GM21723 (cell line): ENCODE measurements at regions not wholly inside any gene's neighbourhood (a gene's known extent, or its start where the extent isn't known, plus 50 kb on each side); places are given as distances from the start of the nearest gene placed in this dataset.
A peak's percentile ranks its signal among the peaks of the same experiment; 100 is the strongest.
"Not testable (repeated sequence)": the region's sequence is repeated elsewhere in the genome, so short reads cannot be mapped to it uniquely, and the experiment has no call there.

Experiments
- ATAC-seq: cut with Tn5 transposase; IDR thresholded peaks from one replicate; pipeline ENCODE4 v1.9.1; 2021; ENCODE audit warnings: mild to moderate bottlenecking, moderate library complexity; ENCODE audit not compliant: unreplicated experiment

DNA sequence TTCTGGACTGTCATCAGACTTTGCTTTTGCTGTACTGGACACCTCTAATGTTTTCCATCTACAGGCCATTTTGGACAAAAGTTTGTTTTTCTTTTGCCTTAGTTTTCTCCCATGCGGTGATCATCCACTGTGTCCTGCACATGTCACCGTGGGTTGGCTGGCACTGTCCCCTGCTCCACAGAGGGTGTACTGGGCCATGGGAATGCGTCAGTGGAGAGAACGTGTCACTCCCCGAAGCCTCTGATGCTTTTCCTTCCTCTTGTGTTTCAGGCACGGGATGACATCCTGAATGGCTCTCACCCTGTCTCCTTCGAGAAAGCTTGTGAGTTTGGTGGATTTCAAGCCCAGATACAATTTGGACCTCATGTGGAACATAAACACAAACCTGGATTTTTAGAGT, 385.0 kb upstream of the TPM1 start:
- not testable (repeated sequence) for ATAC-seq

- ATAC-seq = peak; percentile 52
Measured at GRCh38 chr15:62658498-62658897, 384.0 kb upstream of the TPM1 start.

DNA sequence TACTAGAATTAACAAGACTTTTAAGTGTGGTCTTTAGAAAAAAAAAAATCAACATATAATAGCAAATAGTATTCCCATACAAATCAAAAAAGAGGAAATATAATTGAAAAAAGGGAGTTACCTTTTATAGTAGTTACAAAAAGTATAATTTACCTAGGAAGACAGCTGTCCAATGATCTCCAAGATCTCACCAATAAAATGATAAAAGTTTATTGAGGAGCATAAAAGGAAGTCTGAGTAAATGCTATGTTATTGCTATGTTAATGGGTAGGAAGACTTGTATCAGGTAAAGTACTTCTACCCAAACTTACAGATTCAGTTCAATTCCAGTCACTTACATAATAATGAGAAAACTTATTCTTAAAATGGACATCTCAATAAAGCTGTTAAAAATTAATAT, 379.0 kb upstream of the TPM1 start:
- no peak for ATAC-seq

GRCh38 chr15:62665449-62665848, 377.1 kb upstream of the TPM1 start:
- no peak for ATAC-seq

DNA sequence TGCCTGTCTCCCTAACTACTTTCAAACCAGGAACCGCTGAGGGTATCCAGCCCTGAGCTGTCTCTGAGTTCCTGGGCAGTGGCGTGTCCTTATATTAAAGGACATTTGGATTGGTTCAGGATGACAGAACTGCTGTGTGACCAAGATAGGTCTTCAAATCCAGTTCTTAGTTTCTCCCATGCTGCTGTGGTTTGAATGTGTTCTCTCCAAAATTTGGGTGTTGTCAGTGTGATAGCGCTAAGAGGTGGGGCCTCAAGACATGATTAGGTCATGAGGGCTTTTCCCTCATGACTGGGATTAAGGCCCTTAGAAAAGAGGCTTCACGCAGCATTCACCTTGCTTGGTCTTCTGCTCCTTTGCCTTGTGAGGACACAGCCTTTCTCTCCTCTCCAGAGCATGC, 376.5 kb upstream of the TPM1 start:
- ATAC-seq = no peak

- no peak for ATAC-seq
Measured at GRCh38 chr15:62672268-62672667, 370.3 kb upstream of the TPM1 start.

GRCh38 chr15:62676891-62677290, 365.7 kb upstream of the TPM1 start:
- ATAC-seq = no peak

DNA sequence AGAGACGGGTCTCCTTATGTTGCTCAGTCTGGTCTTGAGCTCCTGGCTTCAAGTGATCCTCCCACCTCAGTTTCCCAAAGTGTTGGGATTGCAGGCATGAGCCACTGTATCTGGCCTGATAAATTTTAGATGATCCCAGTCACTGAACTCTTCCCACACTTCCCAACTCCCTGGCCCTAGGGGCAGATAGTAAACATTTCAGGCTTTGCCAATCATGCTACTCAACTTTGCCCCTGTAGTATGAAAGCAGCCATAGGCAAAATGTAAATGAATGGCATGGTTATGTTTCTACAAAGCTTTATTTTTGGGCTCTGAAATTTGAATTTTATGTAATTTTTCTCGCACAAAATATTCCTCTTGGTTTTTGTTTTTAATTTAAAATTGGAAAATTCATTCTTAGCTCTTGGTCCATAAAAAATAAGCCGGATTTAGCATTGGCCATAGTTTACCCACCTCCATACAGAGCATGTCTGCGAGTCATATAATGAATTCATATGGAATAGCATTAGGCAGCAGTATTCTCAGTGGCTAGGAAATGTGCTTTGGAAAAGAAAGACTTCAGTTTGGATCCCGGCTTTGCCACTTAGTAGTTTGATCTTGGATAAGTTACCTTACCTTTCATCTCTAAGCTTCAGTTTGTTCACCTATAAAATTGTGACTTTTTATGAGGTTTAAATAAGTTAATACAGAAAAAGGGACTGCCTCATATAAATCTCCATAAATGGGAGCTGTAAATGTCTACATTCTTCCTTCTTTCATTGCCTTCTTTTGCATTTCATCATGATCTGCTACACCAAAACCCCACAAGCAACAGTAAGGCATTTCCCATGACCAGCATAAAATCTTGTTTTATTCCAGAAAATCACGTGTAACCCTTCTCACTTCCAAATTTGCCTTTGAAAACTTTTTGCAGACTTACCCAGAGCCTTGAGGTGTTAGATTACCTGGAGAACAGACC, 360.3 kb upstream of the TPM1 start:
- ATAC-seq = no peak

DNA sequence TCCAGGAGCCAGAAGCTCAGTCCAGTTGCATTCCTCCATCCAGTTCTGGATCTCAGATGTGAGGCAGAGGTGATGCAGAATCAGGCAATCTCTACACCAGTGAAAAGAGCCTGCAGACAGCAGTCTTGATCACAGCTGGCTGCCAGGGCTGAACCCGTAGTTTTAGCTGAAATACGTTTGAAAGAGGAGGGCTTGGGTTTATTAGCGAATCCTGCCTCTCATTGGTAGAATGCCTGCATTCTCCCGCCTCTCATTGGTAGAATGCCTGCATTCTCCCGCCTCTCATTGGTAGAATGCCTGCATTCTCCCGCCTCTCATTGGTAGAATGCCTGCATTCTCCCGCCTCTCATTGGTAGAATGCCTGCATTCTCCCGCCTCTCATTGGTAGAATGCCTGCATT, 359.4 kb upstream of the TPM1 start:
- ATAC-seq = not testable (repeated sequence)

- ATAC-seq = no peak
Measured at GRCh38 chr15:62684123-62684808, 358.3 kb upstream of the TPM1 start.

- ATAC-seq = no peak
Measured at GRCh38 chr15:62691008-62691407, 351.5 kb upstream of the TPM1 start.

DNA sequence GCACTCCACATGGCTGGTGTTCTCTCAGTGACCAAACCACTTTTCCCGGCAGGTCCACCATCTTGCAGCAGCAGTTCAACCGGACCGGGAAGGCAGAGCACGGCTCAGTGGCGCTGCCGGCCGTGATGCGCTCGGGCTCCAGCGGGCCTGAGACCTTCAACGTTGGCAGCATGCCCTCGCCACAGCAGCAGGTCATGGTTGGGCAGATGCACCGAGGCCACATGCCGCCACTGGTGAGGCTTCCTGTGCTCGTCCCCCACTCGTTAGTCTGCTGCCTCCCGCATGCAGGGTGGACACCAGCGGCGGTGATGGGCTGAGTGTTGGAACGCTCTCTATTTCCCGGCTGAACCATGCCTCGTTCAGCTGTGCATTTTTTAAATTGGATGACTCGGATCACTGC, 344.9 kb upstream of the TPM1 start:
- no peak for ATAC-seq

DNA sequence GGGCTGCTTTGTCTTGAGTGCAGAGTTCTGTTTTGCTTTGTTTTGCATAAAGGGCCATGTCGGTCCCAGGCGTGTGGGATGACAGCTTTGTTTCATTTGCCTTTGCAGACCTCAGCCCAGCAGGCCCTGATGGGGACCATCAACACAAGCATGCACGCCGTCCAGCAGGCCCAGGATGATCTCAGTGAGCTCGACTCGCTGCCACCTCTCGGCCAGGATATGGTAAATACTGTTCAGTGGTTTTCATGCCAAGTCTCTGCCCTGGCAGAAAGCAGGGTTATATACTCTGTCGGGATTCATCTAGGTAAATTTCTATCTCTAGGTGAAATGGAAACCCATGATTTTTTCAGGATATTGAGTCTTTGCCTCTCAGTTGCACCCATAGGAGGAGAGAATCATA, 343.9 kb upstream of the TPM1 start:
- ATAC-seq = no peak

- no peak for ATAC-seq
Measured at GRCh38 chr15:62706317-62706716, 336.2 kb upstream of the TPM1 start.

DNA sequence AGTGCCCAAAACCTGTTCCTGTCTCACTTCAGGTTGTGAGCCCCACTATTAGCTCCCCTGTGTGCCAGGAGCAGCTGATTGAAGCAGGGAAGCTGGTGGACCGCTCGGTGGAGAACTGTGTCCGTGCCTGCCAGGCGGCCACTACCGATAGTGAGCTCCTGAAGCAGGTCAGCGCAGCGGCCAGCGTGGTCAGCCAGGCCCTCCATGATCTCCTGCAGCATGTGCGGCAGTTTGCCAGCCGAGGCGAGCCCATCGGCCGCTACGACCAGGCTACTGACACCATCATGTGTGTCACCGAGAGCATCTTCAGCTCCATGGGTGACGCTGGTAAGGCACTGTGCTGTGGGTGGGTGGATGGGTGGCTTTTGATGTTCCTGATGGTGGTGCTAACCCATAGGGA, 334.1 kb upstream of the TPM1 start:
- ATAC-seq = no peak

- ATAC-seq = no peak
Measured at GRCh38 chr15:62709261-62709660, 333.3 kb upstream of the TPM1 start.

GRCh38 chr15:62711691-62712454, 330.7 kb upstream of the TPM1 start:
- ATAC-seq = no peak

GRCh38 chr15:62712455-62712839, 330.1 kb upstream of the TPM1 start:
- ATAC-seq = no peak

GRCh38 chr15:62715946-62716345, 326.6 kb upstream of the TPM1 start:
- no peak for ATAC-seq

GRCh38 chr15:62717496-62717895, 325.1 kb upstream of the TPM1 start:
- no peak for ATAC-seq

DNA sequence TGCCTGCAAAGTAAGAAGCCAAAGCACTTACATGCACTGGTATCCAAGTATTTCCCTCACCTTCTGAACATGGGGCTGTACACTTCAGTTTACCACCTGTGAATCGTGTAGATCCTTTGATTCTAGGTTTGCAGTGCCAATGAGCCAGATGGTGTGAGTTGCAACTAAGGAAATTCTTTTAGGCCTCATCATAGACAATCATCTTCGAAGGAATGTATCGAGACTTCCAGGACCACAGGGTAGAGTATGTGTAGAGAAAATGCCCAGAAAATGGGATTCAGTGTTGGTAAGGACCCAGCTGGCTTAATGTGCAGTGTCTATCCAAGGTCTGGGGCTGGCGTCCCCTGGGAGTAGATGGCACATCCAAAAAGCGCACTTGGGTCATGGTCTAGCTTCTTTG, 323.2 kb upstream of the TPM1 start:
- no peak for ATAC-seq

- no peak for ATAC-seq
Measured at GRCh38 chr15:62722237-62722636, 320.3 kb upstream of the TPM1 start.
